HG03378 (cell line): ENCODE measurements at regions not wholly inside any gene's neighbourhood (a gene's known extent, or its start where the extent isn't known, plus 50 kb on each side); places are given as distances from the start of the nearest gene placed in this dataset.

Source experiments
- ATAC-seq: cut with Tn5 transposase; IDR thresholded peaks from one replicate; pipeline ENCODE4 v1.9.1; 2021; ENCODE audit warnings: mild to moderate bottlenecking, moderate library complexity; ENCODE audit not compliant: unreplicated experiment

DNA sequence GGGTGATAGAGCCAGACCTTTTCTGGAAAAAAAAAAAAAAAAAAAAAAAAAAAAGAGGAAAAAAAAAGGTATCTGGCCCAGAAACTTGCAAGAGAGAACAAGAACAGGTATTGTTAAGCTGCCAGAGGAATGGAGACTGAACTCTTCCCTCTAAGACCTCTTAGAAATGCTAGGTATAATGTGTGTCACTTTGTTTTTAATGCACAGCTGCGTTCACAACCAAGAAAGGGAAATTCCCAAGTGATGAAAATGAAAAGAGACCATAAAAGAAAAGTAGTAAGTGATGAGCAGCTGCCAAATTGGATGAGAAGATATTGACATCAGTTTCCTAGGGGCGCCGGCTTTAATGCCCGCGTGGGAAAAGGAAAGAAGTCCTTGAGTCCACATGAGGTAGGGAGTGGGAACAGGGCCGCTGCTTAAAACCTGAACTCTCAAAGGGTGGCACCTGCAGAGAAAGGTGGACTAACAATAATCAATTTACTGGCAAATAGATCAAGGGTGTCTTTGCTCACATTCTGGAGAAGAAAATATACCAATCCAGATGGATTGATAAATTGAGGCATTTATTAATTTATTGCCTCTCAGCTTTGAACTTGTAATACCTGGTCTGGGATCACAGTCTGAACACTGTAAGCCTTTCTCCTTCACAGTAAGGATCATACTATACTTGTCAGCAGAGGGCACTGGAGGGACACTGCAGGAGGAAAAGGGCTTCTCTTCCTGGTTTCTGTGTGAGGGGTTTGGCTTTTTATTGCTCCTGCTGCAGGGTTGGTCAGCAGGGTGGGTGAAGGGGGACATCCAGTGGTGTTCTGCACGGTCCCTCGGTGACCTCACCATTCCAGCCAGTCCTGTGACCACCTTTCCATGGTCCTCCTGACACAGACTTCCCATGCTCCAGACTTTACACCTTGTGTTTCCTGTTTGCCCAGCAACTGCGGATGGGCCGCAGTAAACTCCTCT lies 131.6 kb downstream of the AQP9 start:
- no peak for ATAC-seq

DNA sequence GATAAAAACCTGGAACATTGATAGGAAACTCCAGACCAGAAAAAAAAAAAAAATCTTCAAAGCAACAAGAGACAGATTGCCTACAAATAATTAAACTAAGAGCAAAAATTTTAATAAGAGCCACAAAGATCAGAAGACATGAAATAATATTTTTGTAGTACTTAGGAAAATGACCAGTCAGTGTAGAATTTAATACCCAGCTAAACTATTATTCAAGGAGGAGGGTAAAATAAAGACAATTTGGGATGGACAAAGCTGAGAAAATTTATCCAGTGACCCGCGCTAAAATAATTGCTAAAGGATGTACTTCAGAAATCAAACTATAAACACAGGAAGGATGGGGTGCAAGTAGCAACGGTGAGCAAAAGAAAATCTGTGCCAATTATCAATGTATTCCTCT lies 133.2 kb downstream of the AQP9 start:
- ATAC-seq = no peak

DNA sequence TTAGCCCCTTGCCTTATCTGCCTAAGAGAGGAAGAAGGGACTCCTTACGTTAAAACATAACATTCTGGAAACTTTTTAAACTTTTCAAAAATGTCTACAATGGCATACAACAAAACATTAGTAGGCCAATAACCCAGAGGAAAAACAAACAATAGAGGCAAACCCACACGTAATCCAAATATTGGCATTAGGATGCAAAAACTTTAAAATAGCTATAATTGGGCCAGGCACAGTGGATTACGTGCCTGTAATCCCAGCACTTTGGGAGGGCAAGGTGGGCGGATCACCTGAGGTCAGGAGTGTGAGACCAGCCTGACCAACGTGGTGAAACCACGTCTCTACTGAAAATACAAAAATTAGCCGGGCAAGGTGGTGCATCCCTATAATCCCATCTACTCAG lies 134.9 kb downstream of the AQP9 start:
- no peak for ATAC-seq

DNA sequence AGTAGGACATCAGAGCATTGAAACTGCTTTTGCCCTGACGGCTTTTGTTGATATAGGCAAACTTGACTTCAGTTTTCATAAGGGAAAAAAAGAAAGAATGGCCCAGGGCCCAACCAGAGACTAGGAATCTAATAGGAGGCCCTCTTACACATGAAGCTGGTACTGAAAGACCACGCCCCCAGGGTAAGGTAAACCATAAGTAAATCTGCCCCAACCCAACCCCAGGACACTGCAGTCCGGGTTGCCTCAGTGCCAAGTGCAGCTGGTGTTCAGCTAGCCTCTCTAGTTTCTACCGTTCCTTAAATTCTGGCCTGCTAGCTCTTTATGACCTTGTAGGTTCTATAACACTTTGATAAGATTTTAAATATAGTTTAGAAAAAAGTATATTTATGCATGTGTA lies 136.7 kb downstream of the AQP9 start:
- ATAC-seq = no peak

GRCh38 chr15:58275785-58276184 lies 137.6 kb downstream of the AQP9 start:
- no peak for ATAC-seq

- no peak for ATAC-seq
Observed at GRCh38 chr15:58276924-58277323, 138.7 kb downstream of the AQP9 start.

DNA sequence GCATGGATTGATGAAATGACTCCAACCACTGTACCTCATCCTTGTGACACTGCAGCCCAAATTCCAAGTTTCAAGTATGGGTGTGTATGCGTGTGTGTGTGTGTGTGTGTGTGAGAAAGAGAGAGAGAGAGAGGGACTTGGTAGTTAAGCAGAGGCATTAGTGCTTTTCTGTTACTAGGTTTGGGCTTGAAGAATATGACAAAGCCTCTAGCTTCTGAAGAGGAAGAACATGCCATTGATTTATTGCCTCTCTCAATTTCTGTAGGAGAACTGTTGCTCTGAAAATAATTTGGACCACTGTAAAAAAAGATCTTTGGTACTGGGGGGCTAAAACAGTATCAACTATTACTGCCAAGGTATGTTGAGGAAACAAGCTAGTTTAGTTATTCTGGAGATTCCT lies 139.2 kb downstream of the AQP9 start:
- no peak for ATAC-seq

GRCh38 chr15:58279106-58279505 lies 140.9 kb downstream of the AQP9 start:
- ATAC-seq = no peak

DNA sequence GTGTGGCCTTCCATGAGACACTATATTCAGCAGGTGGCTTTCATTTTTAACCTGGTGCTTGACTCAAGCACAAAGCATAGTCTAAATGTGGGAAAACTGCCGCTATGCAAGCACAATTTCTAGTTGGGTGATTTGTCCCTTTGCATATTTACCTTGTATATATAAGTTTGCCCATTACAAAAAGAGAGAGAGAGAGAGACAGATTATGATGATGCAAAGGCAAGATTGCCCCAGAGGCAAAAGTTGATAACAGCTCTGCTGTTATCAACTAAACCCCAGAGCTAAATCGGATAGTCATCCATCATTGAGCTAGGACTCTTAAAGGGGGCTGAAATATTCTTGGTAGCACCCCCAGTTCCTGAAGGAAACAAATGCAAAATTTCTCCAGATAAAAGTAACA lies 141.5 kb downstream of the AQP9 start:
- ATAC-seq = no peak

GRCh38 chr15:58282060-58282708 lies 144.0 kb downstream of the AQP9 start:
- ATAC-seq = no peak

DNA sequence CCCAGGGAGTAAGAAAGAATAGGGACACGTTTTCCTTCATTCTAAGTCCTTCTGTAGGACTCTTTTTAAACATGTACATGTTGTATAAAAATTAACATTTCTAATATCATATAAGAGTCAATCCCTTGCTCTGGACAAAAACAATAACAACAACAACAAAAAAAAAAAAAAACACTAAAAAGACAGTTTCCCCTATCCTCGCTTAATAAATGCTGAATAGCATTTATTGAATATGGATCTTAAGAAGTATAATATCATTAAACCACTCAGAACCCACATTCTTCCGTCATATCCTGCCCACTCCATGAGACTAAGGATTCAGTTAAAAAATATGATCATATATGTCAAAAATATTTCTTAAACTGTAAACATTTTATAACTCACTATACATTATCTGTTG lies 145.1 kb downstream of the AQP9 start:
- ATAC-seq = no peak

DNA sequence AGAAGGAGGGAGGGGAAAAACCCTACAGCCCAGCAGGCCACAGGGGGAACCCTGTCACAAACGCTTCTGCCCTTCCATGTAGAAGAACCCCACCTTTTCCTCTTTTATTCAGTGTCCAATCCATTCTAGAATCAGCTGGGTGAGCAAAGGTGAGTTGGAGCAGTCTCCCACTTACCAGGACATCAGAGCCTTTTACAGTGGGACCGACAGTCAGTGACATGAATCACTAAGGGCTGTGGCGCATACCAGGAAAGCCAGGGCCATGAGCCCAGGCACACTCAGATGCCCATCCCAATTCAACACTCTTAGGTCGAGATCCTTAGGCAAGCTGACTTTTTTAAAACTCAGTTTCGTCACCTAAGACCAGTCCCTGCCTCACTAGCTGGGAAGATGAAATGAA lies 146.1 kb downstream of the AQP9 start:
- no peak for ATAC-seq

GRCh38 chr15:58285212-58285920 lies 146.4 kb upstream of the LIPC start:
- no peak for ATAC-seq

DNA sequence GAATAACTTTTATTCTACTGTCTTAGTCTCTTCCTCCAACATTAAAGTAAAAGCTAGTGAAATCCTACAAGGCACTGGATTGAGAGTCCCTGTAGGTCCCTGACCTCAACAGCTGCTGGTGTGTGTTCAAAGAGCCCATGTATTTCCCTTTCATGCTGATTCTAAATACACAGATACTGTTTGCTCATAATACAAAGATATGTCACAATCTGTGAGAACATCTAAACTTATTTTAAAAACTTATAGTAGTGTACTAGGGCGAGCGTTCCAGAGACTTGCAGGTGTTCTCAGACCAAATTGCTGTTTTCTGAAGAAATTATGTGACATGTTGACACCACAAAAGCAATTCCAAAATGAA lies 145.9 kb upstream of the LIPC start:
- ATAC-seq = no peak

DNA sequence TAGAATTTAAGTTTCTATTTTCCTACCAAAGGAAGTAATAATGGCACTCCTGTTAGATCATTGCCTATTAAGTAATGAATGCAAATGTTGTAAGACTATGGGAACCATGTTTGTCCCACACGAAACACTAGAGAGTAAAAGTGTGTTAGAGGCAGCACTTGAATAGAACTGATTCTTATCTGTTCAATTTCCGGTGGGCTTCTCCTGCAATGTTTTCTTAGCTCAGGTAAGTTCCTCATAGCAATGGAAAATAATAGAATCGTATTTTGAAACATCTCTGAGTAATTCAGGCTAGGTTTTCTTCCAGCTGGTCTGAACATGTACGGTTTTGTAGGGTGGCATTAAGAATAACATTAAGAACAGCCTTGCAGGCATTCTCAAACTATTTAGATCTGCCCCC lies 145.3 kb upstream of the LIPC start:
- no peak for ATAC-seq

GRCh38 chr15:58287891-58288290 lies 143.9 kb upstream of the LIPC start:
- no peak for ATAC-seq

DNA sequence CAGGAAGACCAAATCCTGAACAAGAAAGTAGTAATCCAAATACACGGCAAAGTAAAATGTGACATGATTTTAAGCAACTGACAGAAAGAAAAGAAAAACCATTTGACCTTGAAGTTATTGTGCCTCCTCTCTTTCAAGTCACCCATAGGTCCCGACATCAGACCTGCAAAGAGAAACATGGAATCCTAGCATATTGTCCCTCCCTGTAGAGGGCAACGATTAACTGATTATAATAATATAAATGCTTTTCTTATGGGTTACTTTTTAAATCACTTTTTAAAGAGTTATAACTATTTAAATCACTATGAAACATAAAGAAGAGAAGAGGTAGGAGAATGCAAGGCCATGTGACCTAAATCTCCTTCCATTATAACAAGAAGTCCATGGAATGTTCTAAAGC lies 143.2 kb upstream of the LIPC start:
- ATAC-seq = no peak

DNA sequence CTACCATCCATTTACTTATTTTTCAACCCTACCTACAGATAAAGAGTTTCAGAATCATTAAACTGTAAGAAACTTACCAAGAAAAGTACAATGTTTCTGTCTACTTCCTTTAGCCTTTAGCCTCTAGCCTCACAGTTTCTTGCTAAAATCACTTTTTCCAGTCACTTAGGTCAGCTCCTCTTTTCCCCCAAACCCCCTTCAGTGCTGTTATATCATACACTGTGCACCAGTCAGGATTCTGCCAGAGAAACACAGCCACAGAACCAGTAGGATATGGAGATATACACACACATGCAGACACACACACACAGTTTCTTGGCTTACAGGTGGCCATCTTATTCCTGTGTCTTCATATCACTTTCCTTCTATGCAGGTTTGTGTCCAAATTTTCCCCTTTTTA lies 139.9 kb upstream of the LIPC start:
- no peak for ATAC-seq

GRCh38 chr15:58292751-58293175 lies 139.0 kb upstream of the LIPC start:
- ATAC-seq = no peak

- ATAC-seq = no peak
Observed at GRCh38 chr15:58293622-58294550, 137.9 kb upstream of the LIPC start.
